ENCODE measurements at regions not wholly inside any gene's neighbourhood (a gene's known extent, or its start where the extent isn't known, plus 50 kb on each side); places are given as distances from the start of the nearest gene placed in this dataset.

DNA sequence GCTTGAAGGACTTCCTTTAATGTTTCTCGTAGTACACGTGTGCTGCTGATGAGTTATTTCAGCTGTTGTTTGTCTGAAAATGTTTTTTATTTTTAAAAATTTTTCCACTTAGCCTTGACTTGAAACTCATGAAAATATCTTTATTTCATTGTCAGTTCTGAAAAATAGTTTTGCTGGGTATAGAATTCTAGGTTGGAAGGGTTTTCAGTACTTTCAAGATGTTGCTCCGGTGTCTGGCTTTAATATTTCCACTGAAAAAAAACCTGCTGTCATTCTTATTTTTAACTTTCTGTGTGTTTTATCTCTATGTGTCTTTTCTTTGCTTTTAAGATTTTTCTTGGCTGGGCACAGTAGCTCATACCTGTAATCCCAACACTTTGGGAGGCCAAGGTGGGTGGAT, 103.8 kb downstream of the UNCX start:
- peaks cover 7% of the 10 kb centered on the region; the same call in 1 of the 2 replicates for H3K9me3 ChIP-seq
- WGBS (ENCODE audit: low lambda C conversion rate) = 10% methylated on average over 3 of the region's 3 CpGs
- no peak overlapping the region for H2AFZ ChIP-seq (ENCODE audit: low read depth)
- H3K79me2 ChIP-seq (ENCODE audit: insufficient read depth) = no peaks in the 10 kb centered on the region
- H3K36me3 ChIP-seq (replicated peaks in 1 of 2; ENCODE audit: control insufficient read depth in 1 of 2, insufficient read depth in 2 of 2, low read length in 1 of 2) = no peaks in the 10 kb centered on the region
- H3K4me2 ChIP-seq = no peak overlapping the region
- DNase-seq = no peak
- CTCF ChIA-PET = interaction anchor here (0.7 to 1.1 kb wide), 2 partner anchors 26 to 111 kb away, joined by 3 read pairs; no protein-coding TSS in a partner anchor
- POLR2A ChIA-PET = no interaction called here
- no peaks in the 10 kb centered on the region for H4K20me1 ChIP-seq (ENCODE audit: insufficient read depth)
- peaks cover 86% of the 10 kb centered on the region for H3K27me3 ChIP-seq (ENCODE audit: insufficient read depth)
- H3K27ac ChIP-seq (ENCODE audit: low read depth in 2 of 2, low read length in 1 of 2) = no peak overlapping the region
- H3F3A ChIP-seq (replicated peaks; ENCODE audit: insufficient read depth) = no peaks in the 10 kb centered on the region
- H3K4me1 ChIP-seq (ENCODE audit: control insufficient read depth in 1 of 2, insufficient read depth in 2 of 2, low read depth in 1 of 2, low read length in 1 of 2) = no peaks in the 10 kb centered on the region
- H3K9ac ChIP-seq = no peak overlapping the region
- H3K4me3 ChIP-seq (ENCODE audit: low read depth in 2 of 2, low read length in 1 of 2) = no peak overlapping the region
- no peaks in the 10 kb centered on the region for H3K9me2 ChIP-seq
- TF ChIP-seq RXRA (IDR thresholded peaks at IDR 0.05; ENCODE audit: borderline replicate concordance, low read depth) (no peak), RCOR1 (IDR thresholded peaks at IDR 0.05; ENCODE audit: low read length) (no peak), NFIC (IDR thresholded peaks at IDR 0.05; ENCODE audit: borderline replicate concordance) (no peak), FOSL2 (IDR thresholded peaks at IDR 0.05; ENCODE audit: borderline replicate concordance, low read depth) (no peak), TAF1 (IDR thresholded peaks at IDR 0.05; ENCODE audit: borderline replicate concordance, low read depth, low read length) (no peak), EP300 (IDR thresholded peaks at IDR 0.05; ENCODE audit: borderline replicate concordance in 1 of 2, low read depth in 1 of 2, low read length in 1 of 2) (no peak), YY1 (IDR thresholded peaks at IDR 0.05; ENCODE audit: low read depth) (no peak), GATA2 (CRISPR knock-in tag; IDR thresholded peaks at IDR 0.05) (no peak), JUND (IDR thresholded peaks at IDR 0.05) (no peak), RFX5 (IDR thresholded peaks at IDR 0.05; ENCODE audit: low read length) (no peak), FOXM1 (IDR thresholded peaks at IDR 0.05; ENCODE audit: low read depth) (no peak), POLR2AphosphoS5 (IDR thresholded peaks at IDR 0.05; ENCODE audit: low read depth, low read length) (no peak), GABPA (IDR thresholded peaks at IDR 0.05; ENCODE audit: low read depth) (no peak), MEF2A (IDR thresholded peaks at IDR 0.05; ENCODE audit: borderline replicate concordance, low read depth) (no peak), TEAD4 (IDR thresholded peaks at IDR 0.05; ENCODE audit: borderline replicate concordance, insufficient read depth) (no peak), MXI1 (IDR thresholded peaks at IDR 0.05; ENCODE audit: low read depth, low read length) (no peak), CHD2 (IDR thresholded peaks at IDR 0.05; ENCODE audit: low read length, partially characterized antibody) (no peak)
- TF ChIP-seq, protein P1, sequence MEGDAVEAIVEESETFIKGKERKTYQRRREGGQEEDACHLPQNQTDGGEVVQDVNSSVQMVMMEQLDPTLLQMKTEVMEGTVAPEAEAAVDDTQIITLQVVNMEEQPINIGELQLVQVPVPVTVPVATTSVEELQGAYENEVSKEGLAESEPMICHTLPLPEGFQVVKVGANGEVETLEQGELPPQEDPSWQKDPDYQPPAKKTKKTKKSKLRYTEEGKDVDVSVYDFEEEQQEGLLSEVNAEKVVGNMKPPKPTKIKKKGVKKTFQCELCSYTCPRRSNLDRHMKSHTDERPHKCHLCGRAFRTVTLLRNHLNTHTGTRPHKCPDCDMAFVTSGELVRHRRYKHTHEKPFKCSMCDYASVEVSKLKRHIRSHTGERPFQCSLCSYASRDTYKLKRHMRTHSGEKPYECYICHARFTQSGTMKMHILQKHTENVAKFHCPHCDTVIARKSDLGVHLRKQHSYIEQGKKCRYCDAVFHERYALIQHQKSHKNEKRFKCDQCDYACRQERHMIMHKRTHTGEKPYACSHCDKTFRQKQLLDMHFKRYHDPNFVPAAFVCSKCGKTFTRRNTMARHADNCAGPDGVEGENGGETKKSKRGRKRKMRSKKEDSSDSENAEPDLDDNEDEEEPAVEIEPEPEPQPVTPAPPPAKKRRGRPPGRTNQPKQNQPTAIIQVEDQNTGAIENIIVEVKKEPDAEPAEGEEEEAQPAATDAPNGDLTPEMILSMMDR (IDR thresholded peaks at IDR 0.05) = no peak
- TF ChIP-seq, protein P2, sequence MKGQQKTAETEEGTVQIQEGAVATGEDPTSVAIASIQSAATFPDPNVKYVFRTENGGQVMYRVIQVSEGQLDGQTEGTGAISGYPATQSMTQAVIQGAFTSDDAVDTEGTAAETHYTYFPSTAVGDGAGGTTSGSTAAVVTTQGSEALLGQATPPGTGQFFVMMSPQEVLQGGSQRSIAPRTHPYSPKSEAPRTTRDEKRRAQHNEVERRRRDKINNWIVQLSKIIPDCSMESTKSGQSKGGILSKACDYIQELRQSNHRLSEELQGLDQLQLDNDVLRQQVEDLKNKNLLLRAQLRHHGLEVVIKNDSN (IDR thresholded peaks at IDR 0.05; ENCODE audit: borderline replicate concordance, low read depth) = no peak
- TF ChIP-seq, protein P3, sequence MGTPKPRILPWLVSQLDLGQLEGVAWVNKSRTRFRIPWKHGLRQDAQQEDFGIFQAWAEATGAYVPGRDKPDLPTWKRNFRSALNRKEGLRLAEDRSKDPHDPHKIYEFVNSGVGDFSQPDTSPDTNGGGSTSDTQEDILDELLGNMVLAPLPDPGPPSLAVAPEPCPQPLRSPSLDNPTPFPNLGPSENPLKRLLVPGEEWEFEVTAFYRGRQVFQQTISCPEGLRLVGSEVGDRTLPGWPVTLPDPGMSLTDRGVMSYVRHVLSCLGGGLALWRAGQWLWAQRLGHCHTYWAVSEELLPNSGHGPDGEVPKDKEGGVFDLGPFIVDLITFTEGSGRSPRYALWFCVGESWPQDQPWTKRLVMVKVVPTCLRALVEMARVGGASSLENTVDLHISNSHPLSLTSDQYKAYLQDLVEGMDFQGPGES (IDR thresholded peaks at IDR 0.05; ENCODE audit: low read depth, low read length) = no peak
